ENCODE measurements at regions not wholly inside any gene's neighbourhood (a gene's known extent, or its start where the extent isn't known, plus 50 kb on each side); places are given as distances from the start of the nearest gene placed in this dataset.
"Not testable (repeated sequence)": the region's sequence is repeated elsewhere in the genome, so short reads cannot be mapped to it uniquely, and the experiment has no call there.

DNA sequence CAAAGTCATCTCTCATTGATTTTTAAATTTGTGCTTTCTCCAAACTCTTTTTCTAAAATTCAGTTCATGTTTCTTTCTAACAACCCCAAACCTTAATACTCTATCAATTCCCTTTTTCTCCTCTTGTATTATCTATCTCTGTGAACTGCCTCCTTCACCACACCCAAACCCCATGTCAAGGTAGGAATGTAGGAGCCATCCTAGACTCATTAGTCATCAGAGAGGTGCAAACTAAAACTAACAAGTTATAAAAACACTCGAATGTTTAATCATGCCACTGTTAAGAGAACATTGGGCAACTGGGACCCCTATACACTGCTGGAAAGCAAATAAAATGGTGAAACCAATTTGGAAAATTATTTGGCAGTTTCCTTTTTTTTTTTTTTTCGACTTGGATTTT is 533.8 kb upstream of the LRRN3 start:
- Histone ChIP-seq H3K36me3 (replicated peaks in 1 of 2; ENCODE audit: insufficient read depth in 1 of 2, low read depth in 2 of 2) (no peaks in the 10 kb centered on the region), H3K27ac (no peak overlapping the region), H3K4me1 (no peaks in the 10 kb centered on the region), H3K27me3 (no peaks in the 10 kb centered on the region), H3K9me3 (no peaks in the 10 kb centered on the region), H3K4me3 (no peak overlapping the region)
- DNase-seq (no peak), ATAC-seq (no peak)
- intact Hi-C loops (cut with DNase I) = no loop called here
- no peak for TF ChIP-seq POLR2A (IDR thresholded peaks at IDR 0.05)
- TF ChIP-seq, protein P1, sequence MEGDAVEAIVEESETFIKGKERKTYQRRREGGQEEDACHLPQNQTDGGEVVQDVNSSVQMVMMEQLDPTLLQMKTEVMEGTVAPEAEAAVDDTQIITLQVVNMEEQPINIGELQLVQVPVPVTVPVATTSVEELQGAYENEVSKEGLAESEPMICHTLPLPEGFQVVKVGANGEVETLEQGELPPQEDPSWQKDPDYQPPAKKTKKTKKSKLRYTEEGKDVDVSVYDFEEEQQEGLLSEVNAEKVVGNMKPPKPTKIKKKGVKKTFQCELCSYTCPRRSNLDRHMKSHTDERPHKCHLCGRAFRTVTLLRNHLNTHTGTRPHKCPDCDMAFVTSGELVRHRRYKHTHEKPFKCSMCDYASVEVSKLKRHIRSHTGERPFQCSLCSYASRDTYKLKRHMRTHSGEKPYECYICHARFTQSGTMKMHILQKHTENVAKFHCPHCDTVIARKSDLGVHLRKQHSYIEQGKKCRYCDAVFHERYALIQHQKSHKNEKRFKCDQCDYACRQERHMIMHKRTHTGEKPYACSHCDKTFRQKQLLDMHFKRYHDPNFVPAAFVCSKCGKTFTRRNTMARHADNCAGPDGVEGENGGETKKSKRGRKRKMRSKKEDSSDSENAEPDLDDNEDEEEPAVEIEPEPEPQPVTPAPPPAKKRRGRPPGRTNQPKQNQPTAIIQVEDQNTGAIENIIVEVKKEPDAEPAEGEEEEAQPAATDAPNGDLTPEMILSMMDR (IDR thresholded peaks at IDR 0.05) = no peak
- 65 to 72% methylated on average over 2 of the region's 2 CpGs for WGBS, 2 donors

DNA sequence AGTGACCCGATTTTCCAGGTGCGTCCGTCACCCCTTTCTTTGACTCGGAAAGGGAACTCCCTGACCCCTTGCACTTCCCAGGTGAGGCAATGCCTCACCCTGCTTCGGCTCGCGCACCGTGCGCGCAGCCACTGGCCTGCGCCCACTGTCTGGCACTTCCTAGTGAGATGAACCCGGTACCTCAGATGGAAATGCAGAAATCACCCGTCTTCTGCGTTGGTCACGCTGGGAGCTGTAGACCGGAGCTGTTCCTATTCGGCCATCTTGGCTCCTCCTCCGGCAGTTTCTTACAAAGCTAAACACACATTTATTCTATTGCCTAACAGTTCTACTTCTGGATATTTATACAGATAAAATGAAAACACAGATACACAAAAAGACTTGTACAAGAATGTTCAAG is 527.6 kb upstream of the LRRN3 start:
- H3K27me3 ChIP-seq; H3K9me3 ChIP-seq; H3K27ac ChIP-seq; DNase-seq; ATAC-seq; H3K4me1 ChIP-seq; H3K4me3 ChIP-seq; intact Hi-C loops (cut with DNase I); H3K36me3 ChIP-seq (replicated peaks in 1 of 2; ENCODE audit: insufficient read depth in 1 of 2, low read depth in 2 of 2): not testable (repeated sequence)
- WGBS, 2 donors = 84 to 91% methylated on average over 15 to 18 of the region's 18 CpGs

DNA sequence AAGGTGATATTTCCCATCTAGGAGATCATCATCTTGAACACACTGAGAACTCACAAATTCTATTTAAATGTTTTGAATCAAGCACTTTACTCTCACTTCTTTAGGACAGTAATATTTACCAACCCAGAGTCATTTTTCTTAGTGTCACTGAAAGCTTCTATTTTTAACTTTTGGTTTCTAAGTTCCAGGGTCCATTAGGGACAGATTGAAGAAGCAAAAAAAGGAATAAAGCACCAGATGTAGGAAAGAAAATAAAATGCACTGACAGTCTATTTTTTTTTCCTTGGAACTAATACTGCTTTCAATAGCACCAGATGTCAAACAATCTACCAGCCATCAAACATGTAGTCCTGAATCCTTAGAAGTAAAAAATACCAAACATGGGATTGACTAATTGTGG is 526.7 kb upstream of the LRRN3 start:
- Histone ChIP-seq H3K4me3 (no peak overlapping the region), H3K27me3 (no peaks in the 10 kb centered on the region), H3K4me1 (no peaks in the 10 kb centered on the region), H3K27ac (no peak overlapping the region), H3K9me3 (no peaks in the 10 kb centered on the region), H3K36me3 (replicated peaks in 1 of 2; ENCODE audit: insufficient read depth in 1 of 2, low read depth in 2 of 2) (no peaks in the 10 kb centered on the region)
- ATAC-seq (no peak), DNase-seq (no peak)
- intact Hi-C loops (cut with DNase I) = no loop called here
- TF ChIP-seq POLR2A (IDR thresholded peaks at IDR 0.05) = no peak
- TF ChIP-seq, protein P1 (IDR thresholded peaks at IDR 0.05) = no peak

DNA sequence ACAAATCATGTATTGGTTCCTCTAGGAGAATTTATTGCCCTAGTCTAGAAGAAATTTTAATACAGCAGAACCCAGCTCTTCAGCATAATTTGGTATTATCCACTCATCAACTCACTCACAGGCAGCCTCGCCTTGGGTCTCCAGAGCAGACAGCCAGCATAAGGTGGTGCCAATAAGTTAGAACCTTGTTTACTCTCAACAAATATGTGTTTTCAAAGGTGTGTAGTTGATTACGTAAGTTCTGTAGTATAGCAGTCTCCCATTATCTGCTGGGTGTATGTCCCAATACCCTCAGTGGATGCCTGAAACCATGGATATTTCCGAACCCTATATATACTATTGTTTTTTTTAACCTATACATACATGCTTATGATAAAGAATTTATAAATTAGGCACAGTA is 522.5 kb upstream of the LRRN3 start:
- H3K4me3 ChIP-seq = no peak overlapping the region
- DNase-seq = no peak
- H3K4me1 ChIP-seq = no peaks in the 10 kb centered on the region
- intact Hi-C loops (cut with DNase I) = no loop called here
- no peaks in the 10 kb centered on the region for H3K36me3 ChIP-seq (replicated peaks in 1 of 2; ENCODE audit: insufficient read depth in 1 of 2, low read depth in 2 of 2)
- TF ChIP-seq, protein P1 (IDR thresholded peaks at IDR 0.05) = no peak
- no peak for TF ChIP-seq POLR2A (IDR thresholded peaks at IDR 0.05)
- H3K9me3 ChIP-seq = no peaks in the 10 kb centered on the region
- no peaks in the 10 kb centered on the region for H3K27me3 ChIP-seq
- WGBS, 2 donors = 46 to 66% methylated on average over 3 of the region's 3 CpGs
- H3K27ac ChIP-seq = no peak overlapping the region
- no peak for ATAC-seq

DNA sequence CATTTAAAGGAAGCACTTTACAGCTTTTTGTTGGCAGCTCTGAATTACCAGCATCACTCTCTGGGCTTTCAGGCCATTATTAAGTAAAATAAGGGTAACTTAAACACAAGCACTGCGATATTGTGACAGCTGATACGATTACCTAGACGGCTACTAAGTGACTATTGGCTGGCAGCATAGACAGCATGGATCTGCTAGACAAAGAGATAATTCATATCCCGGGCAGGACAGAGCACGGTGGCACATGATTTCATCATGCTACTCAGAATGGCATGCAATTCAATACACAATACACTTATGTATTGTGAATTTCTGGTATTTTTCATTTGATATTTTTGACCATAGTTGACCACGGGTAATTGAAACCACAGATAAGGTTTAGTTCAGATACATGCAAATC is 522.0 kb upstream of the LRRN3 start:
- ATAC-seq = no peak
- no peaks in the 10 kb centered on the region for H3K9me3 ChIP-seq

More for the DNA sequence above, 522.0 kb upstream of the LRRN3 start:
- Histone ChIP-seq H3K4me1 (no peaks in the 10 kb centered on the region), H3K36me3 (replicated peaks in 1 of 2; ENCODE audit: insufficient read depth in 1 of 2, low read depth in 2 of 2) (no peaks in the 10 kb centered on the region), H3K27me3 (no peaks in the 10 kb centered on the region), H3K4me3 (no peak overlapping the region), H3K27ac (no peak overlapping the region)
- no peak for DNase-seq
- intact Hi-C loops (cut with DNase I) = no loop called here
- no peak for TF ChIP-seq POLR2A (IDR thresholded peaks at IDR 0.05)
- TF ChIP-seq, protein P1 (IDR thresholded peaks at IDR 0.05) = no peak
- 42 to 50% methylated on average over 6 of the region's 6 CpGs for WGBS, 2 donors

Data from body of pancreas (tissue), 4 donors.